ENCODE measurements at regions not wholly inside any gene's neighbourhood (a gene's known extent, or its start where the extent isn't known, plus 50 kb on each side); places are given as distances from the start of the nearest gene placed in this dataset.

DNA sequence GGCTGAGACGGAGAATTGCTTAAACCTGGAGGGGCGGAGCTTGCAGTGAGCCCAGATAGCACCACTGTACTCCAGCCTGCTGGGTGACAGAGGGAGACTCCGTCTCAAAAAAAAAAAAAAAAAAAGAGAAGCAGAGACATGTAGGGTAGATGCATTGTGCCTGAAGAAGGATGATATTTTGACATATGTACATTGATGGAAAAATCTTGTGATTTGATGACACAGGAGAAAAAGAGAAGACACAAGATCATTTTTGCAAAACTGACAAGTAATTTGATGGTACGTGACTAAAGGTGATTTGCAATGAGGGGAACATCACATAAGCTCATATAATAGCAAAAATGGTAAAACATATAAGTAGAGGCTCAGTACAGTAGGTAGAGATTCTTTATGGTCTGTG lies 340.1 kb upstream of the FSTL5 start:
- TF ChIP-seq POLR2A (IDR thresholded peaks at IDR 0.05; ENCODE audit: extremely low read depth, insufficient read length) (no peak), MAX (IDR thresholded peaks at IDR 0.05; ENCODE audit: low read depth, low read length) (no peak)

Measured in NB4 (cell line).